NCI-H526 treated with DMSO at 0.1 percent for 48 hours (cell line): ENCODE measurements at regions not wholly inside any gene's neighbourhood (a gene's known extent, or its start where the extent isn't known, plus 50 kb on each side); places are given as distances from the start of the nearest gene placed in this dataset.

Source experiments
- DNase-seq: peaks from one replicate; lab custom pipeline; 2025; lab: John Stamatoyannopoulos, UW

GRCh38 chr16:86151239-86151851 lies 252.4 kb downstream of the IRF8 start:
- no peak for DNase-seq

- no peak for DNase-seq
Observed at GRCh38 chr16:86156155-86156554, 257.2 kb downstream of the IRF8 start.

- DNase-seq, result no peak
Observed at GRCh38 chr16:86157616-86158247, 258.8 kb downstream of the IRF8 start.

- no peak for DNase-seq
Observed at GRCh38 chr16:86158688-86159360, 259.9 kb downstream of the IRF8 start.

GRCh38 chr16:86165479-86165878 lies 266.5 kb downstream of the IRF8 start:
- DNase-seq, result no peak

GRCh38 chr16:86166414-86166813 lies 267.5 kb downstream of the IRF8 start:
- DNase-seq, result no peak

GRCh38 chr16:86167061-86167460 lies 268.1 kb downstream of the IRF8 start:
- no peak for DNase-seq

- no peak for DNase-seq
Observed at GRCh38 chr16:86170720-86171119, 271.8 kb downstream of the IRF8 start.

GRCh38 chr16:86171329-86171728 lies 272.4 kb downstream of the IRF8 start:
- no peak for DNase-seq

GRCh38 chr16:86175816-86176215 lies 276.9 kb downstream of the IRF8 start:
- DNase-seq, result no peak

- DNase-seq, result no peak
Observed at GRCh38 chr16:86176462-86176861, 277.5 kb downstream of the IRF8 start.

GRCh38 chr16:86180244-86180643 lies 281.3 kb downstream of the IRF8 start:
- no peak for DNase-seq

- no peak for DNase-seq
Observed at GRCh38 chr16:86180780-86181179, 281.8 kb downstream of the IRF8 start.

GRCh38 chr16:86181526-86181925 lies 282.6 kb downstream of the IRF8 start:
- DNase-seq, result no peak

GRCh38 chr16:86184185-86184584 lies 285.2 kb downstream of the IRF8 start:
- DNase-seq, result no peak

GRCh38 chr16:86185089-86185488 lies 286.1 kb downstream of the IRF8 start:
- no peak for DNase-seq

GRCh38 chr16:86186313-86186712 lies 287.4 kb downstream of the IRF8 start:
- DNase-seq, result no peak

GRCh38 chr16:86189934-86190333 lies 291.0 kb downstream of the IRF8 start:
- DNase-seq, result no peak

- DNase-seq, result no peak
Observed at GRCh38 chr16:86191663-86192062, 292.7 kb downstream of the IRF8 start.

GRCh38 chr16:86193528-86194193 lies 294.7 kb downstream of the IRF8 start:
- DNase-seq, result no peak

- no peak for DNase-seq
Observed at GRCh38 chr16:86195863-86196630, 297.1 kb downstream of the IRF8 start.
